ENCODE measurements at regions not wholly inside any gene's neighbourhood (a gene's known extent, or its start where the extent isn't known, plus 50 kb on each side); places are given as distances from the start of the nearest gene placed in this dataset.
"Not testable (repeated sequence)": the region's sequence is repeated elsewhere in the genome, so short reads cannot be mapped to it uniquely, and the experiment has no call there.

GRCh38 chr16:61098505-61098904 lies 937.7 kb downstream of the CDH8 start:
- no peaks in the 10 kb centered on the region for H3K9me3 ChIP-seq (ENCODE audit: severe bottlenecking)
- no peaks in the 10 kb centered on the region for H3K36me3 ChIP-seq
- H3K27ac ChIP-seq = no peak overlapping the region
- H3K4me3 ChIP-seq (ENCODE audit: low read depth, low read length) = no peak overlapping the region
- no peak for DNase-seq
- no peak for TF ChIP-seq CTCF (IDR thresholded peaks at IDR 0.05; ENCODE audit: low read depth, low read length)
- no peaks in the 10 kb centered on the region for H3K27me3 ChIP-seq (ENCODE audit: insufficient read depth, low read depth, severe bottlenecking)

- peaks cover 19% of the 10 kb centered on the region for H3K27me3 ChIP-seq (ENCODE audit: insufficient read depth, low read depth, severe bottlenecking)
- not testable (repeated sequence) for H3K36me3 ChIP-seq; H3K9me3 ChIP-seq (ENCODE audit: severe bottlenecking); DNase-seq; H3K4me3 ChIP-seq (ENCODE audit: low read depth, low read length); H3K27ac ChIP-seq
These were observed 944.9 kb downstream of the CDH8 start for GRCh38 chr16:61091300-61091699.

GRCh38 chr16:61083711-61084110 lies 952.5 kb downstream of the CDH8 start:
- no peaks in the 10 kb centered on the region for H3K9me3 ChIP-seq (ENCODE audit: severe bottlenecking)

GRCh38 chr16:61074324-61074723 lies 961.9 kb downstream of the CDH8 start:
- DNase-seq = no peak
- TF ChIP-seq CTCF (IDR thresholded peaks at IDR 0.05; ENCODE audit: low read depth, low read length) = no peak
- Histone ChIP-seq H3K36me3 (no peaks in the 10 kb centered on the region), H3K4me3 (ENCODE audit: low read depth, low read length) (no peak overlapping the region), H3K9me3 (ENCODE audit: severe bottlenecking) (peaks cover 2% of the 10 kb centered on the region), H3K27me3 (ENCODE audit: insufficient read depth, low read depth, severe bottlenecking) (peaks cover 9% of the 10 kb centered on the region), H3K27ac (no peak overlapping the region)

More at GRCh38 chr16:61083711-61084110, 952.5 kb downstream of the CDH8 start:
- peaks cover 40% of the 10 kb centered on the region for H3K27me3 ChIP-seq (ENCODE audit: insufficient read depth, low read depth, severe bottlenecking)
- TF ChIP-seq CTCF (IDR thresholded peaks at IDR 0.05; ENCODE audit: low read depth, low read length) = no peak
- H3K4me3 ChIP-seq (ENCODE audit: low read depth, low read length) = no peak overlapping the region
- no peaks in the 10 kb centered on the region for H3K36me3 ChIP-seq
- H3K27ac ChIP-seq = no peak overlapping the region
- no peak for DNase-seq

- Histone ChIP-seq H3K9me3 (ENCODE audit: severe bottlenecking) (no peaks in the 10 kb centered on the region), H3K4me3 (ENCODE audit: low read depth, low read length) (no peak overlapping the region), H3K27me3 (ENCODE audit: insufficient read depth, low read depth, severe bottlenecking) (no peaks in the 10 kb centered on the region), H3K36me3 (no peaks in the 10 kb centered on the region), H3K27ac (no peak overlapping the region)
- no peak for TF ChIP-seq CTCF (IDR thresholded peaks at IDR 0.05; ENCODE audit: low read depth, low read length)
- DNase-seq = no peak
These were observed 978.6 kb downstream of the CDH8 start for GRCh38 chr16:61057635-61058034.

GRCh38 chr16:61050547-61050946 lies 985.7 kb downstream of the CDH8 start:
- no peak for TF ChIP-seq CTCF (IDR thresholded peaks at IDR 0.05; ENCODE audit: low read depth, low read length)
- Histone ChIP-seq H3K36me3 (no peaks in the 10 kb centered on the region), H3K9me3 (ENCODE audit: severe bottlenecking) (no peaks in the 10 kb centered on the region), H3K27me3 (ENCODE audit: insufficient read depth, low read depth, severe bottlenecking) (peaks cover 18% of the 10 kb centered on the region), H3K4me3 (ENCODE audit: low read depth, low read length) (no peak overlapping the region), H3K27ac (no peak overlapping the region)
- DNase-seq = no peak

Data from WERI-Rb-1 (cell line).